ENCODE measurements at regions not wholly inside any gene's neighbourhood (a gene's known extent, or its start where the extent isn't known, plus 50 kb on each side); places are given as distances from the start of the nearest gene placed in this dataset.
"Not testable (repeated sequence)": the region's sequence is repeated elsewhere in the genome, so short reads cannot be mapped to it uniquely, and the experiment has no call there.

DNA sequence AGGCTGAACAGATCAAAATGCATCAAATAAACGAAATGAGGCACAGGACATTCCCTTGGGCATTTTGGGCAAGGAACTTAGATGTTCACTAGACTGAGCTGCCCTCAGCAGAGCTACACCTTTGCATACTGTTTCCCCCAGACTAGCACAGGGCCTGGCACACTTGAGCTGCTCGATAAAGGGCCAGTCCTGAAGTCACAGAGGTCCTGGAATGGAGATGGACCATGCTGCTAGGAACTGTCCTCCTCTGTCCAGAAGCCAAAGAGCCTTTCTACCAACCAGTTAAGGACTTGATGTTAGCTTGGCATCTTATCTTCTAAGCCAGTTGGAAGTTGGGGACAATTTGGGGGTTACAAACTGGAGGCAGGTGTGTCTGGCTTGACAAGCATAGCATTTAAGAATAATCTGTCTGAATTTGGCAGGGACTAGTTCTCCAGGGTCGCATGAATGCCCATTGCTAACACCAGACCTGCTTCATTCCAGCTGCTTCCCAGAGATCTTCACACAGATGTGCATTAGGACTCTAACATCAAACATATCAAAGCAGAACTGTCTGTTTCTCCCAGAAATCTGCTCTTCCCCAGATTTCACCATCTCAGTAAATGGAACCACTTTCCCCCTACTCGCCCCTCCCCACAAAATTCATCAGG lies 152.2 kb upstream of the PDE1C start:
- Histone ChIP-seq H2AFZ (no peak overlapping the region), H4K20me1 (ENCODE audit: insufficient read depth) (no peaks in the 10 kb centered on the region), H3K9me2 (ENCODE audit: insufficient read depth) (no peaks in the 10 kb centered on the region), H3K4me1 (replicated peaks; ENCODE audit: insufficient read depth) (no peaks in the 10 kb centered on the region), H3K4me2 (no peak overlapping the region), H3K36me3 (ENCODE audit: low read depth) (no peaks in the 10 kb centered on the region), H3K79me2 (ENCODE audit: low read depth) (no peaks in the 10 kb centered on the region), H3F3A (ENCODE audit: insufficient read depth, low read depth) (no peaks in the 10 kb centered on the region), H3K27me3 (ENCODE audit: insufficient read depth, low read depth) (peaks cover 71% of the 10 kb centered on the region), H3K4me3 (no peak overlapping the region), H3K27ac (no peak overlapping the region), H3K9me3 (ENCODE audit: insufficient read depth, low read depth) (no peaks in the 10 kb centered on the region)
- no TSS peak for BruUV-seq (replicated peaks)
- DNase-seq, result no peak
- no peak for TF ChIP-seq EZH2 (IDR thresholded peaks at IDR 0.05; ENCODE audit: low read depth)
- TF ChIP-seq, protein P1, sequence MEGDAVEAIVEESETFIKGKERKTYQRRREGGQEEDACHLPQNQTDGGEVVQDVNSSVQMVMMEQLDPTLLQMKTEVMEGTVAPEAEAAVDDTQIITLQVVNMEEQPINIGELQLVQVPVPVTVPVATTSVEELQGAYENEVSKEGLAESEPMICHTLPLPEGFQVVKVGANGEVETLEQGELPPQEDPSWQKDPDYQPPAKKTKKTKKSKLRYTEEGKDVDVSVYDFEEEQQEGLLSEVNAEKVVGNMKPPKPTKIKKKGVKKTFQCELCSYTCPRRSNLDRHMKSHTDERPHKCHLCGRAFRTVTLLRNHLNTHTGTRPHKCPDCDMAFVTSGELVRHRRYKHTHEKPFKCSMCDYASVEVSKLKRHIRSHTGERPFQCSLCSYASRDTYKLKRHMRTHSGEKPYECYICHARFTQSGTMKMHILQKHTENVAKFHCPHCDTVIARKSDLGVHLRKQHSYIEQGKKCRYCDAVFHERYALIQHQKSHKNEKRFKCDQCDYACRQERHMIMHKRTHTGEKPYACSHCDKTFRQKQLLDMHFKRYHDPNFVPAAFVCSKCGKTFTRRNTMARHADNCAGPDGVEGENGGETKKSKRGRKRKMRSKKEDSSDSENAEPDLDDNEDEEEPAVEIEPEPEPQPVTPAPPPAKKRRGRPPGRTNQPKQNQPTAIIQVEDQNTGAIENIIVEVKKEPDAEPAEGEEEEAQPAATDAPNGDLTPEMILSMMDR (conservative IDR thresholded peaks at IDR 0.05), result no peak
- intact Hi-C loops (cut with micrococcal nuclease; ENCODE audit: unreplicated experiment), result no loop called here
- ChIA-PET CTCF (no interaction called here), POLR2A (ENCODE audit: unreplicated experiment) (no interaction called here)

DNA sequence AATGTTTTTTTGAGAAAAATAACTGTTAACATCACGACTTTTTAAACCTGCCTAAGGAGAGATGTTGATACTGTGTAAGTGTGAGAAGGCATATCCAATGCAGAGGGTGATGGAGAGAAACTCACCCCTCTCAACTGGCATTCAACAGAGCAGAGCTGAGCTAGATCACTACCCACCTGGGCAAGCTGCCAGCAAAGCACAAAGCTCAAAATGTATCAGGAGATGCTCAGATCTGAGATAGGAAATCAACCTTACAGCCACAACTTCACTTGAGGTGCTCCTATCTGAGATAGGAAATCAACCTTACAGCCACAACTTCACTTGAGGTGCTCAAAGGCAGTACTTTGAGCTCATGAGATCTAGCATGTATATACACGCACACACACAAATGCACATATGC lies 151.5 kb upstream of the PDE1C start:
- Histone ChIP-seq H3K4me1 (replicated peaks; ENCODE audit: insufficient read depth) (no peaks in the 10 kb centered on the region), H3K9me3 (ENCODE audit: insufficient read depth, low read depth) (no peaks in the 10 kb centered on the region), H3K79me2 (ENCODE audit: low read depth) (no peaks in the 10 kb centered on the region), H4K20me1 (ENCODE audit: insufficient read depth) (no peaks in the 10 kb centered on the region), H3K36me3 (ENCODE audit: low read depth) (no peaks in the 10 kb centered on the region), H3K27me3 (ENCODE audit: insufficient read depth, low read depth) (peaks cover 65% of the 10 kb centered on the region), H3K27ac (no peak overlapping the region), H3F3A (ENCODE audit: insufficient read depth, low read depth) (no peaks in the 10 kb centered on the region), H3K9me2 (ENCODE audit: insufficient read depth) (no peaks in the 10 kb centered on the region), H3K4me2 (no peak overlapping the region), H2AFZ (no peak overlapping the region), H3K4me3 (no peak overlapping the region)
- TF ChIP-seq EZH2 (IDR thresholded peaks at IDR 0.05; ENCODE audit: low read depth), result no peak
- TF ChIP-seq, protein P1 (conservative IDR thresholded peaks at IDR 0.05), result no peak
- BruUV-seq (replicated peaks), result no TSS peak
- intact Hi-C loops (cut with micrococcal nuclease; ENCODE audit: unreplicated experiment), result no loop called here
- DNase-seq, result no peak
- POLR2A ChIA-PET (ENCODE audit: unreplicated experiment), result no interaction called here
- CTCF ChIA-PET, result no interaction called here

DNA sequence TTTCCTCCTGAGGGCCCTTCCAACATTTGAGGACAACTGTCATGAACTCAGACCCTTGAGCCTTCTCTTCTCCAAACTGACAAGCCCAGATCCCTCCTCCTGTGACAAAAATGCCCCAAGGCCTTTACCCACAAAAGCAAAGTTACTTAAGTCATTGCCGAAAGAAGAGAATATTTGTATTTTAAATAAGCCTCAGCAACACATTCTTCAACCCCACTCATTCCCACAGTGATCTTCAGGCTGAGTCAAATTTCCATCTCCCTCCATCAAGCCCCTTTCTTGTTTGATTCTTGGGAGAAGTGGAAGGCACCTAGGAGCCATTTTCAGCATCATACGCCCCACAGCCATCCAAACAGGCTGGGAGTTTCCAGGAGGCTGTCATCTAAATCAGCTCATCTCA lies 150.8 kb upstream of the PDE1C start:
- Histone ChIP-seq H3K4me2 (no peak overlapping the region), H3K79me2 (ENCODE audit: low read depth) (no peaks in the 10 kb centered on the region), H3K36me3 (ENCODE audit: low read depth) (no peaks in the 10 kb centered on the region), H3K27ac (no peak overlapping the region), H3K4me1 (replicated peaks; ENCODE audit: insufficient read depth) (no peaks in the 10 kb centered on the region), H4K20me1 (ENCODE audit: insufficient read depth) (no peaks in the 10 kb centered on the region), H3K27me3 (ENCODE audit: insufficient read depth, low read depth) (peaks cover 58% of the 10 kb centered on the region), H3K9me3 (ENCODE audit: insufficient read depth, low read depth) (no peaks in the 10 kb centered on the region), H3F3A (ENCODE audit: insufficient read depth, low read depth) (no peaks in the 10 kb centered on the region), H3K9me2 (ENCODE audit: insufficient read depth) (no peaks in the 10 kb centered on the region), H2AFZ (no peak overlapping the region), H3K4me3 (no peak overlapping the region)
- no TSS peak for BruUV-seq (replicated peaks)
- TF ChIP-seq, protein P1 (conservative IDR thresholded peaks at IDR 0.05), result no peak
- no peak for TF ChIP-seq EZH2 (IDR thresholded peaks at IDR 0.05; ENCODE audit: low read depth)
- CTCF ChIA-PET, result interaction anchor here (1.5 kb wide), 1 partner anchor 10 kb away, joined by 15 read pairs; no protein-coding TSS in a partner anchor
- DNase-seq, result no peak
- POLR2A ChIA-PET (ENCODE audit: unreplicated experiment), result interaction anchor here (0.6 kb wide), 1 partner anchor 1492 kb away, joined by 3 read pairs; no protein-coding TSS in a partner anchor
- intact Hi-C loops (cut with micrococcal nuclease; ENCODE audit: unreplicated experiment), result no loop called here

DNA sequence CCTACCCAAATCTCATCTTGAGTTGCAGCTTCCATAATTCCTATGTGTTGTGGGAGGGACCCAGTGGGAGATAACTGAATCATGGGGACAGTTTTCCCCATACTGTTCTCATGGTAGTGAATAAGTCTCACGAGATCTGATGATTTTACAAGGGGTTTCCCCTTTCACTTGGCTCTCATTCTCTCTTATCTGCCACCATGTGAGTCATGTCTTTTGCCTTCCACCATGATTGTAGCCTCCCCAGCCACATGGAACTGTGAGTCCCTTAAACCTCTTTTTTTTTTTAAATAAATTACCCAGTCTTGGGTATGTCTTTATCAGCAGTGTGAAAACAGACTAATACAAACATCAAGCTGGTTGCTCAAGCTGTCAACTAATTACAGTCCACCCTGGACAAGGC lies 149.6 kb upstream of the PDE1C start:
- CTCF ChIA-PET, result interaction anchor here (1.5 kb wide), 1 partner anchor 9 kb away, joined by 15 read pairs; no protein-coding TSS in a partner anchor
- H3K9me2 ChIP-seq (ENCODE audit: insufficient read depth); H4K20me1 ChIP-seq (ENCODE audit: insufficient read depth): not testable (repeated sequence)

More for the DNA sequence above, 149.6 kb upstream of the PDE1C start:
- H3K36me3 ChIP-seq (ENCODE audit: low read depth); DNase-seq; H3K9me3 ChIP-seq (ENCODE audit: insufficient read depth, low read depth); H3F3A ChIP-seq (ENCODE audit: insufficient read depth, low read depth); H3K4me1 ChIP-seq (replicated peaks; ENCODE audit: insufficient read depth); POLR2A ChIA-PET (ENCODE audit: unreplicated experiment); H3K27ac ChIP-seq; intact Hi-C loops (cut with micrococcal nuclease; ENCODE audit: unreplicated experiment); H2AFZ ChIP-seq; BruUV-seq (replicated peaks); H3K4me2 ChIP-seq; H3K4me3 ChIP-seq; H3K79me2 ChIP-seq (ENCODE audit: low read depth): not testable (repeated sequence)
- peaks cover 46% of the 10 kb centered on the region for H3K27me3 ChIP-seq (ENCODE audit: insufficient read depth, low read depth)
